ENCODE measurements at regions not wholly inside any gene's neighbourhood (a gene's known extent, or its start where the extent isn't known, plus 50 kb on each side); places are given as distances from the start of the nearest gene placed in this dataset.

- TF ChIP-seq ZNF354B (CRISPR knock-in tag; IDR thresholded peaks at IDR 0.05) (no peak), EP300 (IDR thresholded peaks at IDR 0.05; ENCODE audit: low read depth in 2 of 2, low read length in 2 of 2) (no peak), EP300 (CRISPR knock-in tag; IDR thresholded peaks at IDR 0.05; ENCODE audit: borderline replicate concordance) (no peak), CTCF (CRISPR knock-in tag; IDR thresholded peaks at IDR 0.05) (no peak), ZFX (CRISPR knock-in tag; IDR thresholded peaks at IDR 0.05; ENCODE audit: low read depth) (no peak), NR2F2 (IDR thresholded peaks at IDR 0.05; ENCODE audit: borderline replicate concordance, low read depth) (no peak), ZBTB26 (CRISPR knock-in tag; IDR thresholded peaks at IDR 0.05; ENCODE audit: borderline replicate concordance) (no peak), MAFF (IDR thresholded peaks at IDR 0.05; ENCODE audit: low read depth, low read length) (no peak), ZFP36 (IDR thresholded peaks at IDR 0.05; ENCODE audit: borderline replicate concordance, low read depth, low read length, partially characterized antibody) (no peak), POLR2AphosphoS5 (IDR thresholded peaks at IDR 0.05; ENCODE audit: low read depth, low read length) (no peak), MAFG (CRISPR knock-in tag; IDR thresholded peaks at IDR 0.05) (no peak)
These were observed 168.0 kb downstream of the DACT1 start for GRCh38 chr14:58805605-58806409.

Data from HepG2 (cell line).